ENCODE measurements at regions not wholly inside any gene's neighbourhood (a gene's known extent, or its start where the extent isn't known, plus 50 kb on each side); places are given as distances from the start of the nearest gene placed in this dataset.

DNA sequence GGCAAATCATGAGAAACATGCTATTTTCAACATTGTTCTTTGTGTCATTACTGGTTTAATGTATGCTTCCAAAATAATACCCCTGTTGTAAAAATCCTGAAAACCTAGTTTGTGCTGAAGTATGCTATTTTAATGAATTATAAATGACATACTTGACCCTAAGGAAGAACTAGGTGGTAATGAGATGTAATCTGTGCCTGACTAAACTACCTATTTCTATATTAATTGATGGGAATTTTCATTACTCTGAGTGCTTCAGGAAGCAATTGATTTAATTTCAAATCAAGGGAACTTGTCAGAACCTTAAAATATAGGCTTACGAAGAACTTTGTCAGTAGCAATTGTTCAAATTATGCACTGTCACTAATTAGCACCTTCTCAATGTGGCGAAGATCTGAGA is 1005.6 kb upstream of the SLC10A2 start:
- Histone ChIP-seq H3K4me1 (ENCODE audit: insufficient read depth, low read length, poor library complexity, severe bottlenecking) (no peaks in the 10 kb centered on the region), H4K20me1 (ENCODE audit: insufficient read depth, low read length) (no peaks in the 10 kb centered on the region), H2AFZ (ENCODE audit: low read length) (no peak overlapping the region), H3K36me3 (ENCODE audit: insufficient read depth, low read length) (no peaks in the 10 kb centered on the region), H3K9me3 (ENCODE audit: low read length) (no peaks in the 10 kb centered on the region), H3K4me2 (ENCODE audit: low read length) (no peak overlapping the region), H3K79me2 (ENCODE audit: insufficient read depth, low read depth, low read length) (no peaks in the 10 kb centered on the region), H3K9me2 (ENCODE audit: insufficient read depth, low read length) (no peaks in the 10 kb centered on the region), H3K27ac (ENCODE audit: low read depth, low read length, poor library complexity, severe bottlenecking) (no peak overlapping the region), H3K4me3 (ENCODE audit: low read depth, low read length, poor library complexity, severe bottlenecking) (no peak overlapping the region)
- DNase-seq (ENCODE audit: low spot score): no peak
- TF ChIP-seq CTCF (conservative IDR thresholded peaks at IDR 0.05; ENCODE audit: low read length): no peak
- TF ChIP-seq EZH2phosphoT487 (IDR thresholded peaks at IDR 0.05; ENCODE audit: borderline replicate concordance, low read depth, low read length): no peak
- ChIA-PET POLR2A (no interaction called here), CTCF (ENCODE audit: unreplicated experiment) (no interaction called here)
- BruUV-seq (replicated peaks): no TSS peak
- intact Hi-C loops (cut with micrococcal nuclease; ENCODE audit: unreplicated experiment): no loop called here

DNA sequence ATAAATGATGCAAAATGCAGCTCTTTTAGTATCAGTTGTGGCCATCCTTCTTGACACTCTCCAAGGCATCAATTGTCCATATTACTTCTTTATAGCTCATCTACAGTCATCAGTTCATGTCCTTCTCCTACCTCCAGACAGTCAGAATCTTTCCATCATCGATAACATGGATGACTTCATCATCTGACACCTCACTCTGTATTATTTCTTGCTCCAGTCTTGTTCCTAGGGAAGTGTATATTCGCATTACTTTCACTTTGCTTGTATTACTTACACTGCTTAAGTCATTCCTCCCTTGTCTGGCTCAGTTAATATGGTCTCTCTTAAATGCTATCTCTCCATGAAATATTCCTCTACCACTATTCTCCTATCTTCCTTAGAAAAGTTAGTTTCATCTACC is 999.1 kb upstream of the SLC10A2 start:
- no peaks in the 10 kb centered on the region for H3K36me3 ChIP-seq (ENCODE audit: insufficient read depth, low read length)
- no peak overlapping the region for H3K27ac ChIP-seq (ENCODE audit: low read depth, low read length, poor library complexity, severe bottlenecking)
- no peaks in the 10 kb centered on the region for H4K20me1 ChIP-seq (ENCODE audit: insufficient read depth, low read length)
- no TSS peak for BruUV-seq (replicated peaks)
- no peak overlapping the region for H2AFZ ChIP-seq (ENCODE audit: low read length)
- no peak overlapping the region for H3K4me2 ChIP-seq (ENCODE audit: low read length)
- no peak for DNase-seq (ENCODE audit: low spot score)
- intact Hi-C loops (cut with micrococcal nuclease; ENCODE audit: unreplicated experiment): no loop called here
- no peaks in the 10 kb centered on the region for H3K9me2 ChIP-seq (ENCODE audit: insufficient read depth, low read length)
- no peak for TF ChIP-seq EZH2phosphoT487 (IDR thresholded peaks at IDR 0.05; ENCODE audit: borderline replicate concordance, low read depth, low read length)
- no peak for TF ChIP-seq CTCF (conservative IDR thresholded peaks at IDR 0.05; ENCODE audit: low read length)
- H3K79me2 ChIP-seq (ENCODE audit: insufficient read depth, low read depth, low read length): no peaks in the 10 kb centered on the region
- H3K9me3 ChIP-seq (ENCODE audit: low read length): no peaks in the 10 kb centered on the region
- H3K4me1 ChIP-seq (ENCODE audit: insufficient read depth, low read length, poor library complexity, severe bottlenecking): no peaks in the 10 kb centered on the region
- ChIA-PET CTCF (ENCODE audit: unreplicated experiment) (no interaction called here), POLR2A (no interaction called here)
- no peak overlapping the region for H3K4me3 ChIP-seq (ENCODE audit: low read depth, low read length, poor library complexity, severe bottlenecking)

DNA sequence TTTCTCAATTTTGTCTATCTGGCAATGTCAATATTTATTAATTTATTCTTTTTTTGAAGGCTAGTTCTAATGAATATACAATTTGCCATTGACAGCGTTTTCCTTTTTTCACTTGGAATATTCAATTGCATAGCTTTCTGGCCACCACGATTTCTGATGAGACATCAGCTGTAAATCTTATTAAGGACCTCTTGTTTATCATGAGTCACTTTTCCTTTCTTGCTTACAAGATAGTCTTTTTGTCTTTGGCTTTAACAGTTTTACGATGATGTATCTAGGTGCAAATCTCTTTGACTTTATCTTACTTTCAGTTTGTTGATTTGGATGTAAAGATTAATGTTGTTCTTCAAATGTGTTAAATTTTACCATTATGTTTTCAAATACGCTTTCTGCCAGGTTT is 991.6 kb upstream of the SLC10A2 start:
- Histone ChIP-seq H3K36me3 (ENCODE audit: insufficient read depth, low read length) (no peaks in the 10 kb centered on the region), H3K27ac (ENCODE audit: low read depth, low read length, poor library complexity, severe bottlenecking) (no peak overlapping the region), H3K9me2 (ENCODE audit: insufficient read depth, low read length) (no peaks in the 10 kb centered on the region), H3K4me2 (ENCODE audit: low read length) (no peak overlapping the region), H3K79me2 (ENCODE audit: insufficient read depth, low read depth, low read length) (no peaks in the 10 kb centered on the region), H3K4me1 (ENCODE audit: insufficient read depth, low read length, poor library complexity, severe bottlenecking) (no peaks in the 10 kb centered on the region), H4K20me1 (ENCODE audit: insufficient read depth, low read length) (no peaks in the 10 kb centered on the region), H3K9me3 (ENCODE audit: low read length) (no peaks in the 10 kb centered on the region), H3K4me3 (ENCODE audit: low read depth, low read length, poor library complexity, severe bottlenecking) (no peak overlapping the region), H2AFZ (ENCODE audit: low read length) (no peak overlapping the region)
- ChIA-PET POLR2A (interaction anchor here (0.6 kb wide), 1 partner anchor 81 kb away, joined by 3 read pairs; no protein-coding TSS in a partner anchor), CTCF (ENCODE audit: unreplicated experiment) (no interaction called here)
- intact Hi-C loops (cut with micrococcal nuclease; ENCODE audit: unreplicated experiment): no loop called here
- no TSS peak for BruUV-seq (replicated peaks)
- DNase-seq (ENCODE audit: low spot score): no peak
- TF ChIP-seq EZH2phosphoT487 (IDR thresholded peaks at IDR 0.05; ENCODE audit: borderline replicate concordance, low read depth, low read length) (no peak), CTCF (conservative IDR thresholded peaks at IDR 0.05; ENCODE audit: low read length) (no peak)

Data from OCI-LY7 (cell line).